HepG2 (cell line): ENCODE measurements at regions not wholly inside any gene's neighbourhood (a gene's known extent, or its start where the extent isn't known, plus 50 kb on each side); places are given as distances from the start of the nearest gene placed in this dataset.
A peak's percentile ranks its signal among the peaks of the same experiment; 100 is the strongest.

Source experiments
- ARID2 ChIP-seq: sonication (generic); formaldehyde crosslinking; IDR thresholded peaks from 2 replicates; pipeline ENCODE4 v1.8.1; 2022; ENCODE audit warnings: mild to moderate bottlenecking, missing genetic modification reagents, borderline replicate concordance
- CREM ChIP-seq, 2 experiments: sonication (generic) in 1 of 2; formaldehyde crosslinking in 1 of 2; IDR thresholded peaks; 2 replicates each; pipeline versions ENCODE4 v1.4.0 to v1.6.1; 2016 to 2020; ENCODE audit warnings: antibody characterized with exemption in 1 of 2, mild to moderate bottlenecking in 1 of 2, missing genetic modification reagents in 1 of 2
- EP300 ChIP-seq, 3 experiments: sonication (generic) in 1 of 3; formaldehyde crosslinking in 1 of 3; IDR thresholded peaks; 2 replicates each; pipeline versions ENCODE4 v1.5.1 to v1.6.1; 2011 to 2020; ENCODE audit warnings: low read depth in 2 of 3, low read length in 2 of 3, borderline replicate concordance in 1 of 3, improper control_type of control experiment in 1 of 3, mild to moderate bottlenecking in 1 of 3, missing genetic modification reagents in 1 of 3, moderate library complexity in 1 of 3
- FOSL2 ChIP-seq: sonication (generic); formaldehyde crosslinking; IDR thresholded peaks from 2 replicates; pipeline ENCODE4 v1.4.0; 2020; ENCODE audit warnings: missing genetic modification reagents
- FOXJ3 ChIP-seq: sonication (generic); formaldehyde crosslinking; IDR thresholded peaks from 2 replicates; pipeline ENCODE4 v1.4.0; 2020; ENCODE audit warnings: missing genetic modification reagents, mild to moderate bottlenecking, borderline replicate concordance
- GATA4 ChIP-seq: sonication (generic); IDR thresholded peaks from 2 replicates; pipeline ENCODE4 v1.6.1; 2016; ENCODE audit warnings: antibody characterized with exemption, low read depth, borderline replicate concordance
- HDAC2 ChIP-seq: sonication (generic); formaldehyde crosslinking; IDR thresholded peaks from 2 replicates; pipeline ENCODE4 v1.4.0; 2020; ENCODE audit warnings: missing genetic modification reagents
- MIER3 ChIP-seq: IDR thresholded peaks from 2 replicates; pipeline ENCODE4 v1.6.1; 2016; ENCODE audit warnings: missing compliant biosample characterization, borderline replicate concordance
- ONECUT2 ChIP-seq: sonication (generic); formaldehyde crosslinking; IDR thresholded peaks from 2 replicates; pipeline ENCODE4 v1.4.0; 2020; ENCODE audit warnings: missing genetic modification reagents
- POLR2AphosphoS2 ChIP-seq: IDR thresholded peaks from 2 replicates; pipeline ENCODE4 v1.6.1; 2011; ENCODE audit warnings: low read depth, low read length, improper control_type of control experiment
- PRPF4 ChIP-seq: fragments of 200-400 bp; formaldehyde crosslinking; IDR thresholded peaks from 2 replicates; pipeline ENCODE4 v1.6.1; 2016; ENCODE audit warnings: low read length, low read depth; ENCODE audit not compliant: poor library complexity, severe bottlenecking
- TOPORS ChIP-seq: sonication (generic); formaldehyde crosslinking; IDR thresholded peaks from 2 replicates; pipeline ENCODE4 v1.8.0; 2023; ENCODE audit warnings: mild to moderate bottlenecking, missing genetic modification reagents
- ZC3H13 ChIP-seq: sonication (generic); formaldehyde crosslinking; IDR thresholded peaks from 2 replicates; pipeline ENCODE4 v1.8.1; 2023; ENCODE audit warnings: mild to moderate bottlenecking, missing genetic modification reagents, moderate library complexity
- ZC3H4 ChIP-seq: sonication (generic); formaldehyde crosslinking; IDR thresholded peaks from 2 replicates; pipeline ENCODE4 v1.4.0; 2020; ENCODE audit warnings: missing genetic modification reagents, borderline replicate concordance
- ZNF10 ChIP-seq: sonication (generic); formaldehyde crosslinking; IDR thresholded peaks from 2 replicates; pipeline ENCODE4 v1.4.0; 2020; ENCODE audit warnings: mild to moderate bottlenecking, low read depth, missing genetic modification reagents, borderline replicate concordance
- ZNF12 ChIP-seq: sonication (generic); formaldehyde crosslinking; IDR thresholded peaks from 2 replicates; pipeline ENCODE4 v1.5.0; 2020; ENCODE audit warnings: missing genetic modification reagents
- ZNF383 ChIP-seq: sonication (generic); formaldehyde crosslinking; IDR thresholded peaks from 2 replicates; pipeline ENCODE4 v1.4.0; 2020; ENCODE audit warnings: missing genetic modification reagents, mild to moderate bottlenecking, borderline replicate concordance
- ZNF570 ChIP-seq: sonication (generic); formaldehyde crosslinking; IDR thresholded peaks from 2 replicates; pipeline ENCODE4 v1.4.0; 2020; ENCODE audit warnings: mild to moderate bottlenecking, missing genetic modification reagents, borderline replicate concordance
- ZNF749 ChIP-seq: sonication (generic); formaldehyde crosslinking; IDR thresholded peaks from 2 replicates; pipeline ENCODE4 v1.8.0; 2022; ENCODE audit warnings: mild to moderate bottlenecking, missing genetic modification reagents, moderate library complexity, borderline replicate concordance
- ZNF839 ChIP-seq: sonication (generic); formaldehyde crosslinking; IDR thresholded peaks from 2 replicates; pipeline ENCODE4 v1.4.0; 2020; ENCODE audit warnings: missing genetic modification reagents, mild to moderate bottlenecking, borderline replicate concordance
- TF ChIP-seq, protein P1 (sequence below): sonication (generic); formaldehyde crosslinking; IDR thresholded peaks from 2 replicates; pipeline ENCODE4 v1.8.0; 2022; ENCODE audit warnings: missing genetic modification reagents, mild to moderate bottlenecking, moderate library complexity, borderline replicate concordance
- TF ChIP-seq, protein P2 (sequence below): sonication (generic); formaldehyde crosslinking; conservative IDR thresholded peaks from 2 replicates; pipeline ENCODE4 v1.4.0; 2020; ENCODE audit warnings: missing genetic modification reagents
- TF ChIP-seq, protein P3 (sequence below): IDR thresholded peaks from 2 replicates; pipeline ENCODE4 v1.4.0; 2020; ENCODE audit warnings: mild to moderate bottlenecking, missing genetic modification reagents

DNA sequence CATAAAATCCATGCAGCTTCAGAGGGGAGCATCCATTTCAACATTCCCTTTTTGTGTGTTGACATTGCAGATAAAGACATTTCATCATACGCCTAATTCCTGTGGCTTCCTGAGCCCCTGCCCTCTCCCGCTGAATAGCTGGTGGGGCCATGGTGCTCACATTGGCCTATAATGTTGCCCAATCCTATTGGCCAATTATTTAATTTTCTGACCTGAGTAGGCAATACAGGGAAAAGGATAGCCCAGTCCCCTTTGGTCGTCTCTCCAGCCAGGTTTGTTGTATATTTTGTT lies 163.8 kb upstream of the MYCN start (continued):
- TF ChIP-seq GATA4 (peak; percentile 73; the same call in 1 of the 2 replicates), ARID2 (CRISPR knock-in tag) (no peak), ZNF12 (CRISPR knock-in tag) (peak; percentile 91), ZNF570 (no peak), ZC3H13 (CRISPR knock-in tag) (no peak), ZNF749 (CRISPR knock-in tag) (no peak), CREM (IDR thresholded peaks at IDR 0.05) (peak; percentile 81; the same call in 1 of the 2 replicates), CREM (CRISPR knock-in tag; IDR thresholded peaks at IDR 0.05) (no peak), MIER3 (CRISPR knock-in tag) (0 out of 2 replicates have a peak, but pooled peaks have one; percentile 31), ZNF383 (CRISPR knock-in tag) (no peak), FOXJ3 (peak; percentile 82; the same call in 1 of the 2 replicates), ZC3H4 (CRISPR knock-in tag) (no peak), EP300 (IDR thresholded peaks at IDR 0.05; ENCODE audit: low read depth in 2 of 2, low read length in 2 of 2) (peak in 1 of 2 experiments; percentile 94; a peak in 3 of 4 replicates), EP300 (CRISPR knock-in tag; IDR thresholded peaks at IDR 0.05; ENCODE audit: borderline replicate concordance) (peak; percentile 92; the same call in 1 of the 2 replicates), ONECUT2 (CRISPR knock-in tag) (peak; percentile 57; the same call in 1 of the 2 replicates), ZNF839 (no peak), FOSL2 (CRISPR knock-in tag) (peak; percentile 90), ZNF10 (CRISPR knock-in tag) (no peak), TOPORS (CRISPR knock-in tag) (no peak), PRPF4 (no peak), POLR2AphosphoS2 (no peak), HDAC2 (peak; percentile 90)
- TF ChIP-seq, protein P1, sequence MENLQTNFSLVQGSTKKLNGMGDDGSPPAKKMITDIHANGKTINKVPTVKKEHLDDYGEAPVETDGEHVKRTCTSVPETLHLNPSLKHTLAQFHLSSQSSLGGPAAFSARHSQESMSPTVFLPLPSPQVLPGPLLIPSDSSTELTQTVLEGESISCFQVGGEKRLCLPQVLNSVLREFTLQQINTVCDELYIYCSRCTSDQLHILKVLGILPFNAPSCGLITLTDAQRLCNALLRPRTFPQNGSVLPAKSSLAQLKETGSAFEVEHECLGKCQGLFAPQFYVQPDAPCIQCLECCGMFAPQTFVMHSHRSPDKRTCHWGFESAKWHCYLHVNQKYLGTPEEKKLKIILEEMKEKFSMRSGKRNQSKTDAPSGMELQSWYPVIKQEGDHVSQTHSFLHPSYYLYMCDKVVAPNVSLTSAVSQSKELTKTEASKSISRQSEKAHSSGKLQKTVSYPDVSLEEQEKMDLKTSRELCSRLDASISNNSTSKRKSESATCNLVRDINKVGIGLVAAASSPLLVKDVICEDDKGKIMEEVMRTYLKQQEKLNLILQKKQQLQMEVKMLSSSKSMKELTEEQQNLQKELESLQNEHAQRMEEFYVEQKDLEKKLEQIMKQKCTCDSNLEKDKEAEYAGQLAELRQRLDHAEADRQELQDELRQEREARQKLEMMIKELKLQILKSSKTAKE = peak; percentile 47; the same call in 1 of the 2 replicates
- TF ChIP-seq, protein P2, sequence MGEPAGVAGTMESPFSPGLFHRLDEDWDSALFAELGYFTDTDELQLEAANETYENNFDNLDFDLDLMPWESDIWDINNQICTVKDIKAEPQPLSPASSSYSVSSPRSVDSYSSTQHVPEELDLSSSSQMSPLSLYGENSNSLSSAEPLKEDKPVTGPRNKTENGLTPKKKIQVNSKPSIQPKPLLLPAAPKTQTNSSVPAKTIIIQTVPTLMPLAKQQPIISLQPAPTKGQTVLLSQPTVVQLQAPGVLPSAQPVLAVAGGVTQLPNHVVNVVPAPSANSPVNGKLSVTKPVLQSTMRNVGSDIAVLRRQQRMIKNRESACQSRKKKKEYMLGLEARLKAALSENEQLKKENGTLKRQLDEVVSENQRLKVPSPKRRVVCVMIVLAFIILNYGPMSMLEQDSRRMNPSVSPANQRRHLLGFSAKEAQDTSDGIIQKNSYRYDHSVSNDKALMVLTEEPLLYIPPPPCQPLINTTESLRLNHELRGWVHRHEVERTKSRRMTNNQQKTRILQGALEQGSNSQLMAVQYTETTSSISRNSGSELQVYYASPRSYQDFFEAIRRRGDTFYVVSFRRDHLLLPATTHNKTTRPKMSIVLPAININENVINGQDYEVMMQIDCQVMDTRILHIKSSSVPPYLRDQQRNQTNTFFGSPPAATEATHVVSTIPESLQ (CRISPR knock-in tag) = no peak
- TF ChIP-seq, protein P3, sequence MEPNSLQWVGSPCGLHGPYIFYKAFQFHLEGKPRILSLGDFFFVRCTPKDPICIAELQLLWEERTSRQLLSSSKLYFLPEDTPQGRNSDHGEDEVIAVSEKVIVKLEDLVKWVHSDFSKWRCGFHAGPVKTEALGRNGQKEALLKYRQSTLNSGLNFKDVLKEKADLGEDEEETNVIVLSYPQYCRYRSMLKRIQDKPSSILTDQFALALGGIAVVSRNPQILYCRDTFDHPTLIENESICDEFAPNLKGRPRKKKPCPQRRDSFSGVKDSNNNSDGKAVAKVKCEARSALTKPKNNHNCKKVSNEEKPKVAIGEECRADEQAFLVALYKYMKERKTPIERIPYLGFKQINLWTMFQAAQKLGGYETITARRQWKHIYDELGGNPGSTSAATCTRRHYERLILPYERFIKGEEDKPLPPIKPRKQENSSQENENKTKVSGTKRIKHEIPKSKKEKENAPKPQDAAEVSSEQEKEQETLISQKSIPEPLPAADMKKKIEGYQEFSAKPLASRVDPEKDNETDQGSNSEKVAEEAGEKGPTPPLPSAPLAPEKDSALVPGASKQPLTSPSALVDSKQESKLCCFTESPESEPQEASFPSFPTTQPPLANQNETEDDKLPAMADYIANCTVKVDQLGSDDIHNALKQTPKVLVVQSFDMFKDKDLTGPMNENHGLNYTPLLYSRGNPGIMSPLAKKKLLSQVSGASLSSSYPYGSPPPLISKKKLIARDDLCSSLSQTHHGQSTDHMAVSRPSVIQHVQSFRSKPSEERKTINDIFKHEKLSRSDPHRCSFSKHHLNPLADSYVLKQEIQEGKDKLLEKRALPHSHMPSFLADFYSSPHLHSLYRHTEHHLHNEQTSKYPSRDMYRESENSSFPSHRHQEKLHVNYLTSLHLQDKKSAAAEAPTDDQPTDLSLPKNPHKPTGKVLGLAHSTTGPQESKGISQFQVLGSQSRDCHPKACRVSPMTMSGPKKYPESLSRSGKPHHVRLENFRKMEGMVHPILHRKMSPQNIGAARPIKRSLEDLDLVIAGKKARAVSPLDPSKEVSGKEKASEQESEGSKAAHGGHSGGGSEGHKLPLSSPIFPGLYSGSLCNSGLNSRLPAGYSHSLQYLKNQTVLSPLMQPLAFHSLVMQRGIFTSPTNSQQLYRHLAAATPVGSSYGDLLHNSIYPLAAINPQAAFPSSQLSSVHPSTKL (CRISPR knock-in tag) = peak; percentile 84
